CD4-positive, CD25-positive, alpha-beta regulatory T cell (primary cell): ENCODE measurements at regions not wholly inside any gene's neighbourhood (a gene's known extent, or its start where the extent isn't known, plus 50 kb on each side); places are given as distances from the start of the nearest gene placed in this dataset.

Experiments used
- ATAC-seq, 2 donors: fragments of 150-1000 bp; cut with Tn5 transposase; one replicate each; pipeline ENCODE4 v1.10.0; 2021; ENCODE audit warnings: low read depth in 2 of 2, moderate number of reproducible peaks in 2 of 2, moderate library complexity in 1 of 2
- DNase-seq, 3 donors: peaks; one replicate each; pipeline versions ENCODE4 v3.0.0 to v3.0.0-alpha.2; 2012 to 2022; ENCODE audit warnings: mixed read lengths in 1 of 3
- H3K27ac ChIP-seq: one replicate; pipeline ENCODE4 v1.7.0; 2013; ENCODE audit warnings: mild to moderate bottlenecking, low read length; ENCODE audit not compliant: insufficient read depth, poor library complexity, severe bottlenecking
- H3K27me3 ChIP-seq: one replicate; pipeline ENCODE4 v1.7.0; 2013; ENCODE audit warnings: low read length; ENCODE audit not compliant: control insufficient read depth, insufficient read depth
- H3K36me3 ChIP-seq: one replicate; pipeline ENCODE4 v1.7.0; 2013; ENCODE audit warnings: mild to moderate bottlenecking, low read length, moderate library complexity; ENCODE audit not compliant: control insufficient read depth, insufficient read depth
- H3K4me1 ChIP-seq: 2 replicates; pipeline ENCODE4 v1.7.0; 2013; ENCODE audit warnings: mild to moderate bottlenecking, low read length; ENCODE audit not compliant: insufficient read depth, control insufficient read depth, poor library complexity, severe bottlenecking
- H3K4me3 ChIP-seq: one replicate; pipeline ENCODE4 v1.7.0; 2013; ENCODE audit warnings: low read depth, mild to moderate bottlenecking, low read length, moderate library complexity
- H3K9me3 ChIP-seq, 2 experiments: 1 replicate in 1 of 2; 2 replicates in 1 of 2; pipeline ENCODE4 v1.7.0; 2013; ENCODE audit warnings: low read length in 2 of 2, mild to moderate bottlenecking in 1 of 2, moderate library complexity in 1 of 2; ENCODE audit not compliant: control insufficient read depth in 2 of 2
- H3K27ac Mint-ChIP-seq, 3 donors: one replicate each; pipeline ENCODE4 v1.8.0; 2020 to 2022; ENCODE audit warnings: mild to moderate bottlenecking in 3 of 3, mixed read lengths in 3 of 3, moderate library complexity in 2 of 3
- H3K27me3 Mint-ChIP-seq: one replicate; pipeline ENCODE4 v1.8.0; 2022; ENCODE audit warnings: mild to moderate bottlenecking, mixed read lengths
- H3K36me3 Mint-ChIP-seq: one replicate; pipeline ENCODE4 v1.8.0; 2020; ENCODE audit warnings: mixed read lengths
- H3K4me1 Mint-ChIP-seq, 4 donors: one replicate each; pipeline ENCODE4 v1.8.0; 2020 to 2022; ENCODE audit warnings: mixed read lengths in 4 of 4, mild to moderate bottlenecking in 1 of 4
- H3K4me3 Mint-ChIP-seq, 4 donors: one replicate each; pipeline ENCODE4 v1.8.0; 2020 to 2022; ENCODE audit warnings: mild to moderate bottlenecking in 4 of 4, mixed read lengths in 4 of 4, moderate library complexity in 3 of 4
- H3K9me3 Mint-ChIP-seq, 7 donors: one replicate each; pipeline ENCODE4 v1.8.0; 2020 to 2022; ENCODE audit warnings: mixed read lengths in 7 of 7, mild to moderate bottlenecking in 3 of 7, moderate library complexity in 2 of 7

DNA sequence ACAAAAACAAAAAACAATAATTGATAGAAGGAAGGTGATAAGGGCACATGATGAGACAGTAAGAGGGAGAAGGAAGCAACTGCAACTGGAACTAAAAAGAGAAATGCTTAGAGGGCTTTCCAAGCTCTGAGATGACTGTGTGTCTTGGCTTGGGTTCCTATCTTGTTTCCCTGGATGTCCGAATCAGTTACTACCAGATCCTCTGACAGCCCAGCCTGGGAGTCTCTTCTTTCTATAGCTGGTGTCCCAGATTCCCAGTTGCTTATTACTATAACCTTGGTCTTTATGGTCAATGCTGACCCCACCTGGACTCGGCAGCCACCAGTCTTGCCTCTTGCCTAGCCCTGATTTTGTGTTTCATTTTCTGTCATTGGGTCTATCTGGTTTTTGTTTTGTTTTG is 116.4 kb downstream of the RFC3 start:
- no peaks in the 10 kb centered on the region for H3K4me1 Mint-ChIP-seq
- H3K27me3 Mint-ChIP-seq, result peaks cover 2% of the 10 kb centered on the region
- no peak overlapping the region for H3K4me3 Mint-ChIP-seq
- ATAC-seq, result no peak
- H3K4me3 ChIP-seq, result no peak overlapping the region
- H3K9me3 Mint-ChIP-seq, result peaks cover 0 to 2% (median 0%) of the 10 kb centered on the region in 7 donors
- no peak for DNase-seq
- no peaks in the 10 kb centered on the region for H3K36me3 ChIP-seq
- H3K27ac ChIP-seq, result no peak overlapping the region
- no peaks in the 10 kb centered on the region for H3K4me1 ChIP-seq
- no peaks in the 10 kb centered on the region for H3K27me3 ChIP-seq
- no peaks in the 10 kb centered on the region for H3K36me3 Mint-ChIP-seq
- H3K27ac Mint-ChIP-seq, result no peak overlapping the region
- no peaks in the 10 kb centered on the region for H3K9me3 ChIP-seq

- Mint-ChIP-seq H3K4me1 (no peaks in the 10 kb centered on the region), H3K27me3 (peaks cover 4% of the 10 kb centered on the region), H3K9me3 (peaks cover 0 to 2% (median 0%) of the 10 kb centered on the region in 7 donors), H3K36me3 (no peaks in the 10 kb centered on the region), H3K4me3 (no peak overlapping the region), H3K27ac (no peak overlapping the region)
- H3K4me3 ChIP-seq, result no peak overlapping the region
- no peaks in the 10 kb centered on the region for H3K4me1 ChIP-seq
- ATAC-seq, result no peak
- H3K36me3 ChIP-seq, result no peaks in the 10 kb centered on the region
- no peaks in the 10 kb centered on the region for H3K9me3 ChIP-seq
- DNase-seq, result no peak
- no peak overlapping the region for H3K27ac ChIP-seq
- H3K27me3 ChIP-seq, result no peaks in the 10 kb centered on the region
Measured at GRCh38 chr13:33934951-33935371, 117.0 kb downstream of the RFC3 start.

DNA sequence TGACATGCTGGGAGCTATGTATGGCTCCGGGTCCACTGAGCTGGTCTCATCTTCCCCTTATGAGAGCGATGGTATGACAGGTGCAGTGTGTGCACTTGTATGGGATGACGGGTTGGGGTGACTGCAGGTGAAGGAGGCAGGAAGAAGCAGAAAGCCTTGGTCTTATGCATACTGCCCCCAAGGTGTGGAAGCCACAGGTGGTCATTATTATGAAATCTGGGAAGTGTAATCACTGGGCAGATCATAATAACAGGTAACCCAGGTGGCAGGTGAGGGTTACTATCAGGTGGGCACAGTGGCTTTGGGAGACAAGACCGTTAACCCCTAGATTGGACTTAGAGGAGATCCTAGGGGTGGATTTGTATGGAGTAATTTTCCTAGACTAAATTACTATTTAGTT is 118.0 kb downstream of the RFC3 start:
- no peak overlapping the region for H3K4me3 Mint-ChIP-seq
- Histone ChIP-seq H3K9me3 (no peaks in the 10 kb centered on the region), H3K4me3 (no peak overlapping the region), H3K27me3 (no peaks in the 10 kb centered on the region), H3K36me3 (no peaks in the 10 kb centered on the region), H3K27ac (no peak overlapping the region), H3K4me1 (no peaks in the 10 kb centered on the region)
- no peaks in the 10 kb centered on the region for H3K36me3 Mint-ChIP-seq
- H3K9me3 Mint-ChIP-seq, result peaks cover 0 to 2% (median 0%) of the 10 kb centered on the region in 7 donors
- no peak for ATAC-seq
- no peaks in the 10 kb centered on the region for H3K4me1 Mint-ChIP-seq
- H3K27me3 Mint-ChIP-seq, result peaks cover 4% of the 10 kb centered on the region
- no peak for DNase-seq
- H3K27ac Mint-ChIP-seq, result no peak overlapping the region

DNA sequence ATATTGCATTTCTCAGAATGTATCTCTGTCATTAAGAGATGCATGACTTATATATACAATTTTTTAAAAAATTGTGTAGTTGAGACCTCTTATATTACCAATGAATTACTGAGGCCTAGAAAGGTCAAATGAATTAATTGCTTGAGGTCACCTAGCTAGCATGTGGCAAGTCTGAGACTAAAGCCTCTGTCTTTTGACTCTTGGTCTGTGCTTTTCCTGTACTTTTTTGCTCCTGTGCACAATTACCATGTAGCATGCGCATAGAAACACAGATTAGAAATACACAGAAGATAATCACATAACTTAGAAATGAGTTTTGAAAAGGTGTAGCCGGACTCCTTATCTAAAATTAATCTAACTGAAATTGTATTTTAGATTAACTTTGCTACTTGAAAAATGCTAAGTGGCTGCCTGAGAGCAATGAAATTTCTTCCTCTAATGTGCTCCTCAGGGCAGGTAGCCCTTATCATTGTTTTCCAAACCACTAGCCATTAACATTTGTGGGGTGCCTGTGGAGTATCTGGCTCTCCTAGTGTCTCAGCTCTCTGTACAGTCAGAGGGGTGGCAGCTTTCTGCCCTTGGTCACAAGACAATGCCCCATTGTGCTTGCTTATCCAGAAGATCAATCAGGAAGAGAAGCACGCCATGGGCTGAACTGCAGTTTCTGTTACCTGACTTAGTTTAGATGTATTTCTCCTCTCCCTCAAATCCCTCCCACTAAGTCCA is 119.6 kb downstream of the RFC3 start:
- H3K4me1 Mint-ChIP-seq, result no peaks in the 10 kb centered on the region
- Histone ChIP-seq H3K27ac (no peak overlapping the region), H3K4me3 (no peak overlapping the region), H3K27me3 (no peaks in the 10 kb centered on the region), H3K4me1 (no peaks in the 10 kb centered on the region), H3K9me3 (no peaks in the 10 kb centered on the region), H3K36me3 (no peaks in the 10 kb centered on the region)
- ATAC-seq, result no peak
- H3K27ac Mint-ChIP-seq, result no peak overlapping the region
- H3K36me3 Mint-ChIP-seq, result no peaks in the 10 kb centered on the region
- peaks cover 4% of the 10 kb centered on the region for H3K27me3 Mint-ChIP-seq
- no peak for DNase-seq
- no peak overlapping the region for H3K4me3 Mint-ChIP-seq
- H3K9me3 Mint-ChIP-seq, result peaks cover 0 to 2% (median 0%) of the 10 kb centered on the region in 7 donors

GRCh38 chr13:33940256-33940655 is 122.3 kb downstream of the RFC3 start:
- ATAC-seq, result no peak
- Mint-ChIP-seq H3K27ac (no peak overlapping the region), H3K36me3 (no peaks in the 10 kb centered on the region), H3K9me3 (no peaks in the 10 kb centered on the region), H3K4me3 (no peak overlapping the region), H3K4me1 (no peaks in the 10 kb centered on the region), H3K27me3 (peaks cover 4% of the 10 kb centered on the region)
- no peak overlapping the region for H3K27ac ChIP-seq
- no peak overlapping the region for H3K4me3 ChIP-seq
- no peaks in the 10 kb centered on the region for H3K36me3 ChIP-seq
- no peaks in the 10 kb centered on the region for H3K4me1 ChIP-seq
- no peaks in the 10 kb centered on the region for H3K9me3 ChIP-seq
- DNase-seq, result no peak
- H3K27me3 ChIP-seq, result no peaks in the 10 kb centered on the region

GRCh38 chr13:33940898-33941297 is 122.9 kb downstream of the RFC3 start:
- Mint-ChIP-seq H3K4me3 (no peak overlapping the region), H3K27ac (no peak overlapping the region), H3K9me3 (no peaks in the 10 kb centered on the region), H3K36me3 (no peaks in the 10 kb centered on the region), H3K27me3 (peaks cover 4% of the 10 kb centered on the region), H3K4me1 (no peaks in the 10 kb centered on the region)
- Histone ChIP-seq H3K27ac (no peak overlapping the region), H3K36me3 (no peaks in the 10 kb centered on the region), H3K4me3 (no peak overlapping the region), H3K4me1 (no peaks in the 10 kb centered on the region), H3K27me3 (no peaks in the 10 kb centered on the region), H3K9me3 (no peaks in the 10 kb centered on the region)
- no peak for DNase-seq
- ATAC-seq, result no peak

GRCh38 chr13:33945477-33945876 is 127.5 kb downstream of the RFC3 start:
- Mint-ChIP-seq H3K36me3 (no peaks in the 10 kb centered on the region), H3K27ac (no peak overlapping the region), H3K4me3 (no peak overlapping the region), H3K27me3 (no peaks in the 10 kb centered on the region), H3K4me1 (no peaks in the 10 kb centered on the region), H3K9me3 (no peaks in the 10 kb centered on the region)
- no peaks in the 10 kb centered on the region for H3K27me3 ChIP-seq
- H3K36me3 ChIP-seq, result no peaks in the 10 kb centered on the region
- H3K9me3 ChIP-seq, result no peaks in the 10 kb centered on the region
- ATAC-seq (no peak), DNase-seq (no peak)
- no peak overlapping the region for H3K27ac ChIP-seq
- no peaks in the 10 kb centered on the region for H3K4me1 ChIP-seq
- no peak overlapping the region for H3K4me3 ChIP-seq

GRCh38 chr13:33953203-33953602 is 135.3 kb downstream of the RFC3 start:
- H3K36me3 Mint-ChIP-seq, result no peaks in the 10 kb centered on the region
- ATAC-seq (no peak), DNase-seq (no peak)
- Histone ChIP-seq H3K4me3 (no peak overlapping the region), H3K36me3 (no peaks in the 10 kb centered on the region), H3K27ac (no peak overlapping the region), H3K9me3 (no peaks in the 10 kb centered on the region), H3K4me1 (no peaks in the 10 kb centered on the region), H3K27me3 (no peaks in the 10 kb centered on the region)
- H3K4me3 Mint-ChIP-seq, result no peak overlapping the region
- H3K9me3 Mint-ChIP-seq, result peaks cover 0 to 1% (median 0%) of the 10 kb centered on the region in 7 donors
- no peaks in the 10 kb centered on the region for H3K27me3 Mint-ChIP-seq
- H3K4me1 Mint-ChIP-seq, result no peaks in the 10 kb centered on the region
- no peak overlapping the region for H3K27ac Mint-ChIP-seq
